DND-41 (cell line): ENCODE measurements at regions not wholly inside any gene's neighbourhood (a gene's known extent, or its start where the extent isn't known, plus 50 kb on each side); places are given as distances from the start of the nearest gene placed in this dataset.

Experiments
- ATAC-seq: fragments of 200-7000 bp; cut with Tn5 transposase; 3 replicates; pipeline ENCODE4 v1.9.1; 2021; ENCODE audit warnings: low read depth; ENCODE audit not compliant: insufficient read depth
- DNase-seq: peaks from one replicate; pipeline ENCODE4 v3.0.0-alpha.2; 2020
- H2AFZ ChIP-seq: 2 replicates; pipeline ENCODE4 v1.6.0; 2012; ENCODE audit warnings: low read depth, low read length
- H3K27ac ChIP-seq: 2 replicates; pipeline ENCODE4 v1.5.1; 2012; ENCODE audit warnings: low read length, inconsistent platforms
- H3K27me3 ChIP-seq: fragments of 200-600 bp; sonication (generic); 2 replicates; pipeline ENCODE4 v1.6.0; 2012; ENCODE audit warnings: low read length, mild to moderate bottlenecking, inconsistent platforms; ENCODE audit not compliant: insufficient read depth, poor library complexity
- H3K36me3 ChIP-seq: 2 replicates; pipeline ENCODE4 v1.5.1; 2012; ENCODE audit warnings: low read length, inconsistent platforms; ENCODE audit not compliant: insufficient read depth
- H3K4me1 ChIP-seq: 2 replicates; pipeline ENCODE4 v1.5.1; 2012; ENCODE audit warnings: mild to moderate bottlenecking, low read length; ENCODE audit not compliant: insufficient read depth
- H3K4me2 ChIP-seq: 2 replicates; pipeline ENCODE4 v1.6.0; 2012; ENCODE audit warnings: mild to moderate bottlenecking, moderate library complexity, low read length, inconsistent platforms; ENCODE audit not compliant: insufficient read depth
- H3K4me3 ChIP-seq, 2 experiments: fragments of 200-600 bp in 1 of 2; shearing (Covaris generic) in 1 of 2; 2 replicates each; pipeline ENCODE4 v1.5.1; 2012 to 2016; ENCODE audit warnings: inconsistent platforms in 2 of 2, low read length in 2 of 2, mild to moderate bottlenecking in 2 of 2, low read depth in 1 of 2, moderate library complexity in 1 of 2
- H3K79me2 ChIP-seq: 2 replicates; pipeline ENCODE4 v1.6.0; 2012; ENCODE audit warnings: low read length, inconsistent platforms; ENCODE audit not compliant: insufficient read depth
- H3K9ac ChIP-seq: 2 replicates; pipeline ENCODE4 v1.6.0; 2012; ENCODE audit warnings: low read depth, mild to moderate bottlenecking, inconsistent platforms, low read length, moderate library complexity
- H3K9me3 ChIP-seq: 2 replicates; pipeline ENCODE4 v1.5.1; 2012; ENCODE audit warnings: low read length, moderate library complexity, mild to moderate bottlenecking, inconsistent platforms; ENCODE audit not compliant: insufficient read depth, severe bottlenecking
- H4K20me1 ChIP-seq: 2 replicates; pipeline ENCODE4 v1.6.0; 2012; ENCODE audit warnings: low read length; ENCODE audit not compliant: insufficient read depth
- EZH2 ChIP-seq: IDR thresholded peaks from 3 replicates; pipeline ENCODE4 v1.6.1; 2012; ENCODE audit warnings: borderline replicate concordance, low read depth, mild to moderate bottlenecking, moderate library complexity, low read length, inconsistent platforms; ENCODE audit not compliant: severe bottlenecking
- TF ChIP-seq, protein P1 (sequence below): IDR thresholded peaks from 2 replicates; pipeline ENCODE4 v1.5.1; 2012; ENCODE audit warnings: borderline replicate concordance, low read length, moderate library complexity, mild to moderate bottlenecking; ENCODE audit not compliant: poor library complexity, severe bottlenecking; ENCODE audit errors: extremely low read depth

DNA sequence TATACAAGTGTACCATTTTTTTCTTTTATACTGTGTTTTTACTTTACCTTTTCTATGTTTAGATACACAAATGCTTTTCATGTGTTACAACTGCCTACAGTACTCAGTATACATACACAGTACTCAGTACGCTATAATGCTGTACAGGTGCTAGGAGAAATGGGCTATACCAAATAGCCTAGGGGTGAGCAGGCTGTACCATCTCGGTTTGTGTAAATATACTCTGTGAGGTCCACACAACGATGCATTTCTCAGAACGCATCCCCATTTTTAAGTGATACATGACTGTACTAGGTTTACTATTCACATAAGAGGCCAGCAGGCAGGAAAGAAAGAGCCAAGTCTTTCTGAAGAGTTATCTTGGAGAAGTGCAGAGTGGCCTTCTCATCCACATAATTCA is 426.4 kb upstream of the MTPN start:
- no peak for TF ChIP-seq EZH2
- TF ChIP-seq, protein P1, sequence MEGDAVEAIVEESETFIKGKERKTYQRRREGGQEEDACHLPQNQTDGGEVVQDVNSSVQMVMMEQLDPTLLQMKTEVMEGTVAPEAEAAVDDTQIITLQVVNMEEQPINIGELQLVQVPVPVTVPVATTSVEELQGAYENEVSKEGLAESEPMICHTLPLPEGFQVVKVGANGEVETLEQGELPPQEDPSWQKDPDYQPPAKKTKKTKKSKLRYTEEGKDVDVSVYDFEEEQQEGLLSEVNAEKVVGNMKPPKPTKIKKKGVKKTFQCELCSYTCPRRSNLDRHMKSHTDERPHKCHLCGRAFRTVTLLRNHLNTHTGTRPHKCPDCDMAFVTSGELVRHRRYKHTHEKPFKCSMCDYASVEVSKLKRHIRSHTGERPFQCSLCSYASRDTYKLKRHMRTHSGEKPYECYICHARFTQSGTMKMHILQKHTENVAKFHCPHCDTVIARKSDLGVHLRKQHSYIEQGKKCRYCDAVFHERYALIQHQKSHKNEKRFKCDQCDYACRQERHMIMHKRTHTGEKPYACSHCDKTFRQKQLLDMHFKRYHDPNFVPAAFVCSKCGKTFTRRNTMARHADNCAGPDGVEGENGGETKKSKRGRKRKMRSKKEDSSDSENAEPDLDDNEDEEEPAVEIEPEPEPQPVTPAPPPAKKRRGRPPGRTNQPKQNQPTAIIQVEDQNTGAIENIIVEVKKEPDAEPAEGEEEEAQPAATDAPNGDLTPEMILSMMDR: no peak
- Histone ChIP-seq H3K9me3 (no peaks in the 10 kb centered on the region), H3K4me1 (0 out of 2 replicates have a peak, but pooled peaks cover 2% of the 10 kb centered on the region), H3K27ac (no peak overlapping the region), H2AFZ (no peak overlapping the region), H4K20me1 (no peaks in the 10 kb centered on the region), H3K36me3 (no peaks in the 10 kb centered on the region), H3K4me2 (no peak overlapping the region), H3K9ac (no peak overlapping the region), H3K27me3 (no peaks in the 10 kb centered on the region), H3K79me2 (no peaks in the 10 kb centered on the region), H3K4me3 (no peak overlapping the region)
- DNase-seq (no peak), ATAC-seq (no peak)

DNA sequence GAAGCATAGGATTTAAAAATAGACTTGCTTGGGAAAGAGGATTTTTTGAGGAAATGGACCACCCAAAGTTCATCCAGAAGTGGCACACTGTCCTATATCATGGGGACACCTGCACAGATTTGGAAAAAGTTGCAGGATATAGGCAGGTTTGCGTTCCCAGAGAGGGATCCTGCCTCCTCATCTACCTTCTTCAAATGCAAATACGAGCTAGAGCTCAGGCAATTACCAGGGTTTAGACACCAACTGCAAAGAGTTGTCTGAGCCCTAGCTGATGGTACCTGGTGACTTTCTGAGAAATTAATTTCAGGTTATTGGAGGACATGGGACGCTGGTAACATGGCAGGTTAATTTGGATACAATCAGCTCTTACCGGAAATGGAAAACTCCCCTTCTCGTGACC is 423.7 kb upstream of the MTPN start:
- Histone ChIP-seq H3K27me3 (no peaks in the 10 kb centered on the region), H3K9me3 (no peaks in the 10 kb centered on the region), H3K79me2 (no peaks in the 10 kb centered on the region), H2AFZ (no peak overlapping the region), H3K4me3 (no peak overlapping the region), H3K4me2 (no peak overlapping the region), H4K20me1 (no peaks in the 10 kb centered on the region), H3K27ac (no peak overlapping the region), H3K36me3 (no peaks in the 10 kb centered on the region), H3K4me1 (no peaks in the 10 kb centered on the region), H3K9ac (no peak overlapping the region)
- no peak for DNase-seq
- ATAC-seq: no peak
- no peak for TF ChIP-seq EZH2
- TF ChIP-seq, protein P1: no peak

DNA sequence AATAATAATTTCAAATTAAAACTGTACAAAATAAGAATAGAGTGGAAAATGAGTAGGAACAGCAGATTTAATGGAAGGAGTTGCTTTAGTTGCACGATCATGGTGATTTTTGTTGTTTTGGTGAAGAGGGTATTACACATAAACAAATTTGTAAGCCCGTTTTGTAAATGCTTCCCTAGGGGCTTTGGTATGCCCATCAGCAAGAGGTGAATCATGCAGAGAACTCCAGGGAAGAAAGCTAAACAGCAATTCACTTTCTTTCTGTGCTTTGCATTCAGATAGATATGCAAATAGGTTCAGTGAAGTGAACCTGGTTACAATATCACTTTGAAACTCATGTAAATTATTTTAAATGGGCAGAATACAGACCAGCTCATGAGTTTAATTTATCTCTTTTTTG is 422.2 kb upstream of the MTPN start:
- Histone ChIP-seq H3K36me3 (no peaks in the 10 kb centered on the region), H3K9me3 (no peaks in the 10 kb centered on the region), H4K20me1 (no peaks in the 10 kb centered on the region), H3K4me2 (no peak overlapping the region), H2AFZ (no peak overlapping the region), H3K4me1 (no peaks in the 10 kb centered on the region), H3K4me3 (no peak overlapping the region), H3K9ac (no peak overlapping the region), H3K79me2 (no peaks in the 10 kb centered on the region), H3K27me3 (no peaks in the 10 kb centered on the region), H3K27ac (no peak overlapping the region)
- TF ChIP-seq, protein P1: no peak
- ATAC-seq (no peak), DNase-seq (no peak)

DNA sequence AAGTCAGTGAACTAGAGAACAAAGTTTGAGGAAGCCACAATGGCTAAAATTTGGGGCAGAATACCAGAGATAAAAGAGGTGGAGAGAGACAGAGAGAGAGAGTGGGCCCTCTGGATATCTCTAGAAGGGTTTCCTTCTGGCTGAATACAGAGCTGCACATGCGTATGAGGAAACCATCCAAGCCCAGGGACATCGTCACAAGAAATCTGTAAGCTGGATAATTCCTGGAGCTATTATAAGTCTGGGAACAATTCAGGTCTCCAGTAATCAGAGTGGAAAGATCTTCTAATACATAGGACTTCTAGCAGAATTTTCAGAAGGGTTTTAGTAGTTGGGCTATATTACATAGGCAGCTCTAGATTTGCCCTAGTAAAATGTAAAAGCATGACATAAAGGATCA is 415.7 kb upstream of the MTPN start:
- no peaks in the 10 kb centered on the region for H3K79me2 ChIP-seq
- no peaks in the 10 kb centered on the region for H3K4me1 ChIP-seq
- no peak overlapping the region for H2AFZ ChIP-seq
- H3K27ac ChIP-seq: no peak overlapping the region
- ATAC-seq (no peak), DNase-seq (no peak)
- H4K20me1 ChIP-seq: no peaks in the 10 kb centered on the region
- TF ChIP-seq, protein P1: no peak
- TF ChIP-seq EZH2: no peak
- H3K36me3 ChIP-seq: no peaks in the 10 kb centered on the region
- H3K9me3 ChIP-seq: no peaks in the 10 kb centered on the region
- H3K27me3 ChIP-seq: no peaks in the 10 kb centered on the region
- no peak overlapping the region for H3K9ac ChIP-seq
- H3K4me3 ChIP-seq: no peak overlapping the region
- no peak overlapping the region for H3K4me2 ChIP-seq
